ENCODE measurements at regions not wholly inside any gene's neighbourhood (a gene's known extent, or its start where the extent isn't known, plus 50 kb on each side); places are given as distances from the start of the nearest gene placed in this dataset.

DNA sequence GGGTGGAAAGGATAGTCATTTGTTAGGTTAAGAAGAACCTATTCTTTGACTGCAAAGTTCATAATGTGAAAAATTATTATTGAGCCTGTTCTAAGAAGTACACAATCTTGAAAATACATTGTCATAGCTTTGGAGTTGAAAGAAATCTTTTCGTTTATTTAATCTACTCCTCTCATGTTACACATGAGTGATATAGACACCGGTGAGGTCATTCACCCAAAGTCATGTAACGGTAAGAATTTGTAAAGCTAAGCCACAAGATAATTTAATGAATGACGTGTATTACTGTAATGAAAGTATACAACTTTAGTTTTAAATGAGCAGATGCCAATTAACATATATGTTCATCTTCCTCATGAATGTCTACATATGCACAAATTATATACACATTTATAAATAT lies 284.1 kb upstream of the PDE4D start:
- TF ChIP-seq, protein P1, sequence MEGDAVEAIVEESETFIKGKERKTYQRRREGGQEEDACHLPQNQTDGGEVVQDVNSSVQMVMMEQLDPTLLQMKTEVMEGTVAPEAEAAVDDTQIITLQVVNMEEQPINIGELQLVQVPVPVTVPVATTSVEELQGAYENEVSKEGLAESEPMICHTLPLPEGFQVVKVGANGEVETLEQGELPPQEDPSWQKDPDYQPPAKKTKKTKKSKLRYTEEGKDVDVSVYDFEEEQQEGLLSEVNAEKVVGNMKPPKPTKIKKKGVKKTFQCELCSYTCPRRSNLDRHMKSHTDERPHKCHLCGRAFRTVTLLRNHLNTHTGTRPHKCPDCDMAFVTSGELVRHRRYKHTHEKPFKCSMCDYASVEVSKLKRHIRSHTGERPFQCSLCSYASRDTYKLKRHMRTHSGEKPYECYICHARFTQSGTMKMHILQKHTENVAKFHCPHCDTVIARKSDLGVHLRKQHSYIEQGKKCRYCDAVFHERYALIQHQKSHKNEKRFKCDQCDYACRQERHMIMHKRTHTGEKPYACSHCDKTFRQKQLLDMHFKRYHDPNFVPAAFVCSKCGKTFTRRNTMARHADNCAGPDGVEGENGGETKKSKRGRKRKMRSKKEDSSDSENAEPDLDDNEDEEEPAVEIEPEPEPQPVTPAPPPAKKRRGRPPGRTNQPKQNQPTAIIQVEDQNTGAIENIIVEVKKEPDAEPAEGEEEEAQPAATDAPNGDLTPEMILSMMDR (IDR thresholded peaks at IDR 0.05; ENCODE audit: extremely low read depth in 1 of 2, insufficient read depth in 1 of 2, low read depth in 1 of 2, low read length in 2 of 2): no peak
- no peak for TF ChIP-seq POLR2AphosphoS5 (IDR thresholded peaks at IDR 0.05; ENCODE audit: insufficient read depth, low read depth, low read length)
- TF ChIP-seq EZH2 (IDR thresholded peaks at IDR 0.05; ENCODE audit: borderline replicate concordance, low read depth, low read length, severe bottlenecking): no peak
- no peak for TF ChIP-seq POLR2A (IDR thresholded peaks at IDR 0.05; ENCODE audit: low read depth, low read length)

All from endothelial cell of umbilical vein (primary cell).